Adipocyte (in vitro differentiated cells): ENCODE measurements at regions not wholly inside any gene's neighbourhood (a gene's known extent, or its start where the extent isn't known, plus 50 kb on each side); places are given as distances from the start of the nearest gene placed in this dataset.

Source experiments
- DNase-seq: peaks from one replicate; pipeline ENCODE4 v3.0.0-alpha.2; 2015; ENCODE audit warnings: low read depth
- H3K27me3 ChIP-seq: replicated peaks from 2 replicates; pipeline ENCODE4 v1.7.0; 2013; ENCODE audit warnings: mild to moderate bottlenecking, low read length, moderate library complexity; ENCODE audit not compliant: control insufficient read depth, insufficient read depth
- H3K36me3 ChIP-seq: 2 replicates; pipeline ENCODE4 v1.7.0; 2013; ENCODE audit warnings: low read length, mild to moderate bottlenecking, moderate library complexity; ENCODE audit not compliant: control insufficient read depth, insufficient read depth, severe bottlenecking
- H3K4me1 ChIP-seq: 2 replicates; pipeline ENCODE4 v1.7.0; 2013; ENCODE audit warnings: mild to moderate bottlenecking, low read length, moderate library complexity; ENCODE audit not compliant: control insufficient read depth, insufficient read depth
- H3K4me3 ChIP-seq: 2 replicates; pipeline ENCODE4 v1.7.0; 2013; ENCODE audit warnings: mild to moderate bottlenecking, low read length, moderate library complexity
- H3K9ac ChIP-seq: 2 replicates; pipeline ENCODE4 v1.7.0; 2013; ENCODE audit warnings: mild to moderate bottlenecking, low read length, moderate library complexity
- H3K9me3 ChIP-seq: 2 replicates; pipeline ENCODE4 v1.7.0; 2013; ENCODE audit warnings: mild to moderate bottlenecking, low read length, moderate library complexity; ENCODE audit not compliant: control insufficient read depth

GRCh38 chr6:156440688-156441087 is 336.5 kb upstream of the ARID1B start:
- H3K9me3 ChIP-seq, result no peaks in the 10 kb centered on the region
- no peak overlapping the region for H3K9ac ChIP-seq
- no peaks in the 10 kb centered on the region for H3K4me1 ChIP-seq
- H3K36me3 ChIP-seq, result no peaks in the 10 kb centered on the region
- no peaks in the 10 kb centered on the region for H3K27me3 ChIP-seq
- DNase-seq, result no peak
- H3K4me3 ChIP-seq, result no peak overlapping the region

- H3K4me3 ChIP-seq, result no peak overlapping the region
- no peaks in the 10 kb centered on the region for H3K9me3 ChIP-seq
- no peak for DNase-seq
- no peaks in the 10 kb centered on the region for H3K4me1 ChIP-seq
- H3K36me3 ChIP-seq, result no peaks in the 10 kb centered on the region
- H3K27me3 ChIP-seq, result no peaks in the 10 kb centered on the region
- H3K9ac ChIP-seq, result no peak overlapping the region
These were observed 338.7 kb upstream of the ARID1B start for GRCh38 chr6:156438350-156438923.

DNA sequence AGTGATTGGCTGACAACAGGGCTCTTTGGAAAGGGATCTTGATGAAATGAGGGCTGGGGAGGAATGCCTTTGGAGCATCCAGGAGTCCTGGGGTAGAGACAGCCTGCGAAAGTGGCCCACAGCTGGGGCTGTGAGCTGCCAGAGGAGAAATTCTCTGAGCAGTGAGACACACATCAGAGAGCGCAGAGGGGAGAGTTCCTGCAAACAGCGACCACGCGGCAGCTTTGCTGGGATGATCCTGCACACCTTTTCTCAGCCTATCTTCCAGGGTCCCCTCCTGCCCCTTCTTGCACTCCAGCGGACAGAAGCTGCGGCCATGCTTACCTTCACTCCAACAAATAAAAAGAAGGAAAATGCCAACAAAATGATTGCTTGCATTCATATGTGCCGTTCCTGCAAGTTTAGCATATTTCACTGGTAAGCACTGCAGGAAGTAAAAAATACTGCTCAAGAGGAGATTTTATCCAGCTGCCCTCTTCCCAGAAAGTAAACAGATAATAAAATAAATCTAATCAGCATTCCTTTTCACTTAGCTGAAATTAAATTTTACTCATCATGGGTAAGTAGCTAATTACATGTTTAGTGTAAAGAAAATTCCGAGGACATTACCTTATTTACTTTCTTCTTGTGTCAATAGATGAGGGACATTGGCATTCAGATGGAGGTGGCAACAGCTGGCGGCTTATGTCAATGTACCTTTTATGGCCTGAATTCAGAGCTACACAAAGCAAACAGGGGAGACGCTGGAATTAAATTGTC is 339.9 kb upstream of the ARID1B start:
- no peak overlapping the region for H3K9ac ChIP-seq
- no peaks in the 10 kb centered on the region for H3K4me1 ChIP-seq
- no peak for DNase-seq
- no peaks in the 10 kb centered on the region for H3K36me3 ChIP-seq
- H3K4me3 ChIP-seq, result no peak overlapping the region
- no peaks in the 10 kb centered on the region for H3K27me3 ChIP-seq
- no peaks in the 10 kb centered on the region for H3K9me3 ChIP-seq

- H3K9me3 ChIP-seq, result no peaks in the 10 kb centered on the region
- H3K4me3 ChIP-seq, result no peak overlapping the region
- H3K9ac ChIP-seq, result no peak overlapping the region
- no peak for DNase-seq
- H3K4me1 ChIP-seq, result no peaks in the 10 kb centered on the region
- H3K36me3 ChIP-seq, result no peaks in the 10 kb centered on the region
- H3K27me3 ChIP-seq, result no peaks in the 10 kb centered on the region
These were observed 342.4 kb upstream of the ARID1B start for GRCh38 chr6:156434795-156435190.

- no peaks in the 10 kb centered on the region for H3K9me3 ChIP-seq
- no peak overlapping the region for H3K4me3 ChIP-seq
- H3K27me3 ChIP-seq, result no peaks in the 10 kb centered on the region
These were observed 343.0 kb upstream of the ARID1B start for GRCh38 chr6:156434049-156434794.

GRCh38 chr6:156432543-156432942 is 344.6 kb upstream of the ARID1B start:
- no peaks in the 10 kb centered on the region for H3K27me3 ChIP-seq
- no peaks in the 10 kb centered on the region for H3K4me1 ChIP-seq
- no peak overlapping the region for H3K4me3 ChIP-seq
- no peaks in the 10 kb centered on the region for H3K9me3 ChIP-seq
- H3K9ac ChIP-seq, result no peak overlapping the region
- no peaks in the 10 kb centered on the region for H3K36me3 ChIP-seq
- no peak for DNase-seq

More at GRCh38 chr6:156434049-156434794, 343.0 kb upstream of the ARID1B start:
- no peak for DNase-seq
- Histone ChIP-seq H3K36me3 (no peaks in the 10 kb centered on the region), H3K4me1 (no peaks in the 10 kb centered on the region), H3K9ac (no peak overlapping the region)

DNA sequence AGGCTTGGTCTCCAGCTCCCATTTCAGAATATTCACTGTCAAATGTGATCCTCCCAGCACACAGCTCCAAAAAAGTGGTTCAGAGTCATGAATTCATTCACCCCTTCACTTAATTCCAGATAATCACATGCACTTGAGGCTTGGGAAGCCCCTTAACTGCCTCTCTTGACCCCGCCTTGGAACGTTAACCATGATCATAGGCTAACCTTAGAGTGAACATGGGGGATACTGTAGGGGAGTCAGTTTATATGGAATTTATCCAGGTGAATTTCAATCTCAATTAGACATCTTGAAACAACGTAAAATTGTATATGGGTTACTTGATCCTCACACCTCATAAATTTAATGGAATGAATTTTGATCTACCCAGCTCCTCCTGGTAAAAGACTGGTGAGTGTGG is 346.8 kb upstream of the ARID1B start:
- H3K9ac ChIP-seq, result no peak overlapping the region
- DNase-seq, result no peak
- no peaks in the 10 kb centered on the region for H3K27me3 ChIP-seq
- no peaks in the 10 kb centered on the region for H3K36me3 ChIP-seq
- H3K4me3 ChIP-seq, result no peak overlapping the region
- H3K9me3 ChIP-seq, result no peaks in the 10 kb centered on the region
- H3K4me1 ChIP-seq, result peaks cover 4% of the 10 kb centered on the region

- peak; percentile 78 for DNase-seq
- Histone ChIP-seq H3K9ac (no peak overlapping the region), H3K4me3 (no peak overlapping the region), H3K27me3 (no peaks in the 10 kb centered on the region), H3K9me3 (peaks cover 5% of the 10 kb centered on the region), H3K36me3 (no peaks in the 10 kb centered on the region), H3K4me1 (peaks cover 4% of the 10 kb centered on the region)
These were observed 349.8 kb upstream of the ARID1B start for GRCh38 chr6:156427345-156427744.

DNA sequence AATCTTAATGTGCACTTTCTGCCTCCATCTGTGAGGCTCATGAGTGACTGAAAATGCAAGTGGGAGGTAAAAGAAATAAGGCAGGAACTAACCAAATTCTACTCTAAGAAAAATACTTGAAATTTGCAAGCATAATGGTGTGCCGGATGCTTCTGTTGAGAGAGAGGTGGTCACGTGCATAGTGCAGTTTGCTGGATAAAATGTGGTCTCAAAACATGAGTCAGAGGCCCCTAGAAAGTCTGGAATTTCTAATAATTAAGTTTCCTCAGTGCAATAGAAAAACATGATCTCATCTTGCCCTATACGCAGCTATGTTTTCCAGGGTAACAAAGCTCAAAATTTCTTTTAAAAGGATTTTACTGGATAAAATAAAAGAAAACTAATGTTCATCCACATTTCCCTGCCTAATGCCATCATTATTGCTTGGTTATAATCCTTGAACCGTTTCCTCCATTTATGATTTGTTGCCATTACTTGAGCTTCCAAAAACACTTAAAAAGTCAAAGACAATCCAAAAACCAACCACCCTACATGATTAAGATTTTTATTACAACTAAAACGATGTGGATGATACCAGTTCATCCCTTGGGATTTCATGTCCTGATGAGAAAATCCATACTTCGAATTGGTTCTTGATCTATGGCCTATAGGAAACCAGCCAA is 351.7 kb upstream of the ARID1B start:
- peaks cover 4% of the 10 kb centered on the region for H3K4me1 ChIP-seq
- DNase-seq, result peak; percentile 65
- H3K4me3 ChIP-seq, result no peak overlapping the region
- no peaks in the 10 kb centered on the region for H3K36me3 ChIP-seq
- peaks cover 5% of the 10 kb centered on the region for H3K9me3 ChIP-seq
- no peak overlapping the region for H3K9ac ChIP-seq
- no peaks in the 10 kb centered on the region for H3K27me3 ChIP-seq

DNA sequence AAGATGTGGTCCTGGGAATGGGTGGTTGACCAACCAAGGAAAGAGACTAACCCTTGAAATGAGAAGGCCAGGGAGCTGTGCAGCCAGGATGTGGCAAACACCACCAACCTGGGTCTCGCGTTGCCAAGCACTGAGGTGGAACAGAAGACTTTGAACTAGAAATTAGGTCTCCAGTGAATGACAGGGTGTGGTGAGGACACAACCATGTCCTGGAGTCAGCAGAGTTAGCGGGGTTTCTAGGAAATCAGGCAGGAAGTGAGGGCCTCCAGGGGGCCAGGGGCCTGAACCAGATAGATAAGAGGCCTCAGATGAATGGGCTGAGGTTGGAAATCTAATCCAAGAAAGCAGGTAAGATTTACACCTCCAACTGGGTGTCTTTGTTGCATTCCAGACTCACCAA is 353.3 kb upstream of the ARID1B start:
- no peaks in the 10 kb centered on the region for H3K27me3 ChIP-seq
- peaks cover 4% of the 10 kb centered on the region for H3K4me1 ChIP-seq
- no peak overlapping the region for H3K4me3 ChIP-seq
- peaks cover 5% of the 10 kb centered on the region for H3K9me3 ChIP-seq
- H3K36me3 ChIP-seq, result no peaks in the 10 kb centered on the region
- H3K9ac ChIP-seq, result no peak overlapping the region
- no peak for DNase-seq

GRCh38 chr6:156423075-156423474 is 354.1 kb upstream of the ARID1B start:
- no peak overlapping the region for H3K4me3 ChIP-seq
- H3K36me3 ChIP-seq, result no peaks in the 10 kb centered on the region
- no peak for DNase-seq
- H3K9me3 ChIP-seq, result peaks cover 5% of the 10 kb centered on the region
- H3K4me1 ChIP-seq, result peaks cover 4% of the 10 kb centered on the region
- no peak overlapping the region for H3K9ac ChIP-seq
- no peaks in the 10 kb centered on the region for H3K27me3 ChIP-seq
